Kidney epithelial cell (primary cell): ENCODE measurements at regions not wholly inside any gene's neighbourhood (a gene's known extent, or its start where the extent isn't known, plus 50 kb on each side); places are given as distances from the start of the nearest gene placed in this dataset.

Experiments used
- DNase-seq: peaks from one replicate; pipeline ENCODE4 v3.0.0-alpha.2; 2010; ENCODE audit warnings: low read depth
- H3K27me3 ChIP-seq: 2 replicates; pipeline ENCODE4 v1.6.0; 2011; ENCODE audit warnings: low read length; ENCODE audit not compliant: control insufficient read depth, insufficient read depth
- H3K36me3 ChIP-seq: 2 replicates; pipeline ENCODE4 v1.5.1; 2011; ENCODE audit warnings: low read length; ENCODE audit not compliant: control insufficient read depth, insufficient read depth
- H3K4me3 ChIP-seq: 2 replicates; pipeline ENCODE4 v1.5.1; 2011; ENCODE audit warnings: low read depth, mild to moderate bottlenecking, control low read depth, low read length
- CTCF ChIP-seq: IDR thresholded peaks from 2 replicates; pipeline ENCODE4 v1.5.1; 2011; ENCODE audit warnings: mild to moderate bottlenecking, moderate library complexity, low read length, control low read depth, inconsistent platforms; ENCODE audit not compliant: insufficient read depth, poor library complexity, severe bottlenecking

GRCh38 chr13:97843189-97843588 lies 110.3 kb upstream of the IPO5 start:
- Histone ChIP-seq H3K4me3 (no peak overlapping the region), H3K27me3 (no peaks in the 10 kb centered on the region), H3K36me3 (no peaks in the 10 kb centered on the region)
- no peak for DNase-seq
- no peak for TF ChIP-seq CTCF

GRCh38 chr13:97844151-97844550 lies 109.3 kb upstream of the IPO5 start:
- no peak for TF ChIP-seq CTCF
- Histone ChIP-seq H3K36me3 (no peaks in the 10 kb centered on the region), H3K27me3 (no peaks in the 10 kb centered on the region), H3K4me3 (no peak overlapping the region)
- DNase-seq = no peak

GRCh38 chr13:97848886-97849285 lies 104.6 kb upstream of the IPO5 start:
- Histone ChIP-seq H3K4me3 (no peak overlapping the region), H3K36me3 (no peaks in the 10 kb centered on the region), H3K27me3 (no peaks in the 10 kb centered on the region)
- no peak for TF ChIP-seq CTCF
- no peak for DNase-seq

- Histone ChIP-seq H3K4me3 (no peak overlapping the region), H3K36me3 (no peaks in the 10 kb centered on the region), H3K27me3 (no peaks in the 10 kb centered on the region)
- DNase-seq = no peak
- peak; percentile 45 for TF ChIP-seq CTCF
Observed at GRCh38 chr13:97849305-97849704, 104.2 kb upstream of the IPO5 start.

GRCh38 chr13:97851269-97851668 lies 102.2 kb upstream of the IPO5 start:
- DNase-seq = no peak
- Histone ChIP-seq H3K4me3 (no peak overlapping the region), H3K27me3 (no peaks in the 10 kb centered on the region), H3K36me3 (no peaks in the 10 kb centered on the region)
- TF ChIP-seq CTCF = no peak

GRCh38 chr13:97852181-97852874 lies 101.1 kb upstream of the IPO5 start:
- TF ChIP-seq CTCF = no peak
- H3K27me3 ChIP-seq = no peaks in the 10 kb centered on the region
- H3K4me3 ChIP-seq = no peak overlapping the region
- DNase-seq = no peak
- no peaks in the 10 kb centered on the region for H3K36me3 ChIP-seq
